Sigmoid colon (tissue), 6 donors: ENCODE measurements at regions not wholly inside any gene's neighbourhood (a gene's known extent, or its start where the extent isn't known, plus 50 kb on each side); places are given as distances from the start of the nearest gene placed in this dataset.

Experiments
- DNase-seq: peaks from one replicate; pipeline ENCODE4 v3.0.0-alpha.2; 2019
- H3K27ac ChIP-seq, 4 donors: fragments of 200-600 bp; sonication (generic); one replicate each; pipeline ENCODE4 v1.5.1; 2016 to 2019; ENCODE audit warnings: mild to moderate bottlenecking in 1 of 4
- H3K27me3 ChIP-seq, 3 donors: fragments of 200-600 bp; sonication (generic); one replicate each; pipeline ENCODE4 v1.5.1; 2019; ENCODE audit warnings: mild to moderate bottlenecking in 1 of 3
- H3K36me3 ChIP-seq, 4 donors: fragments of 200-600 bp; sonication (generic); one replicate each; pipeline ENCODE4 v1.5.1; 2016 to 2019
- H3K4me1 ChIP-seq, 4 donors: fragments of 200-600 bp; sonication (generic); one replicate each; pipeline ENCODE4 v1.5.1; 2017 to 2019
- H3K4me3 ChIP-seq, 4 donors: fragments of 200-600 bp; sonication (generic); one replicate each; pipeline ENCODE4 v1.5.1; 2017 to 2019; ENCODE audit warnings: mild to moderate bottlenecking in 2 of 4, moderate library complexity in 1 of 4
- H3K9me3 ChIP-seq, 4 donors: fragments of 200-600 bp in 3 of 4; sonication (generic) in 3 of 4; one replicate each; pipeline versions ENCODE4 v1.5.1 to v1.6.1; 2013 to 2019
- CTCF ChIP-seq, 4 experiments: fragments of 450-650 bp in 3 of 4; fragments of 200-600 bp in 1 of 4; IDR thresholded peaks; one replicate each; pipeline ENCODE4 v1.5.1; 2016 to 2019; ENCODE audit warnings: antibody characterized with exemption in 4 of 4, mild to moderate bottlenecking in 3 of 4, moderate library complexity in 2 of 4
- EP300 ChIP-seq, 4 donors: sonication (generic); formaldehyde crosslinking; IDR thresholded peaks; one replicate each; pipeline ENCODE4 v1.6.1; 2017; ENCODE audit warnings: antibody characterized with exemption in 4 of 4
- POLR2A ChIP-seq, 2 donors: fragments of 450-650 bp; IDR thresholded peaks; one replicate each; pipeline ENCODE4 v1.6.1; 2016; ENCODE audit warnings: antibody characterized with exemption in 2 of 2, mild to moderate bottlenecking in 2 of 2, moderate library complexity in 2 of 2
- POLR2AphosphoS5 ChIP-seq, 4 donors: sonication (generic); formaldehyde crosslinking; IDR thresholded peaks; one replicate each; pipeline ENCODE4 v1.6.1; 2017; ENCODE audit warnings: antibody characterized with exemption in 4 of 4
- WGBS, 2 donors: extraction: QIAGEN DNeasy Blood & Tissue Kit; methylation state at CpG; one replicate each; pipeline ENCODE4 v1.1.7; 2013; 5-methylcytosine and 5-hydroxymethylcytosine counted together
- intact Hi-C: fragments of 100-400 bp; cut with DNase I; formaldehyde crosslinking; loops from one replicate; pipeline ENCODE4 v1.15.1; 2023
- donor health status: healthy with polysubstance abuse.
- donor health status: healthy.

- no peak for DNase-seq
- H3K27ac ChIP-seq, result no peak overlapping the region
- H3K36me3 ChIP-seq, result no peaks in the 10 kb centered on the region
- no peaks in the 10 kb centered on the region for H3K27me3 ChIP-seq
- H3K4me1 ChIP-seq, result no peaks in the 10 kb centered on the region
- H3K4me3 ChIP-seq, result no peak overlapping the region
- intact Hi-C loops, result no loop called here
- H3K9me3 ChIP-seq, result no peaks in the 10 kb centered on the region
- WGBS, 2 donors, result 68 to 73% methylated on average over 3 of the region's 3 CpGs
- TF ChIP-seq POLR2AphosphoS5 (IDR thresholded peaks at IDR 0.05), result no peak
- TF ChIP-seq CTCF (IDR thresholded peaks at IDR 0.05), result no peak
- no peak for TF ChIP-seq POLR2A (IDR thresholded peaks at IDR 0.05)
- no peak for TF ChIP-seq EP300 (IDR thresholded peaks at IDR 0.05)
Observed at GRCh38 chr3:120838441-120839091, 69.4 kb upstream of the STXBP5L start.

GRCh38 chr3:120839120-120839519 lies 68.9 kb upstream of the STXBP5L start:
- Histone ChIP-seq H3K4me3 (no peak overlapping the region), H3K27ac (no peak overlapping the region), H3K36me3 (no peaks in the 10 kb centered on the region), H3K27me3 (no peaks in the 10 kb centered on the region), H3K4me1 (no peaks in the 10 kb centered on the region), H3K9me3 (no peaks in the 10 kb centered on the region)
- TF ChIP-seq CTCF (IDR thresholded peaks at IDR 0.05) (no peak), POLR2AphosphoS5 (IDR thresholded peaks at IDR 0.05) (no peak), EP300 (IDR thresholded peaks at IDR 0.05) (no peak), POLR2A (IDR thresholded peaks at IDR 0.05) (no peak)
- 45 to 51% methylated on average over 4 of the region's 4 CpGs for WGBS, 2 donors
- no peak for DNase-seq
- intact Hi-C loops, result no loop called here

GRCh38 chr3:120841264-120841663 lies 66.7 kb upstream of the STXBP5L start:
- Histone ChIP-seq H3K9me3 (no peaks in the 10 kb centered on the region), H3K36me3 (no peaks in the 10 kb centered on the region), H3K4me3 (no peak overlapping the region), H3K27me3 (no peaks in the 10 kb centered on the region), H3K27ac (no peak overlapping the region), H3K4me1 (no peaks in the 10 kb centered on the region)
- TF ChIP-seq POLR2A (IDR thresholded peaks at IDR 0.05) (no peak), CTCF (IDR thresholded peaks at IDR 0.05) (no peak), EP300 (IDR thresholded peaks at IDR 0.05) (no peak), POLR2AphosphoS5 (IDR thresholded peaks at IDR 0.05) (no peak)
- intact Hi-C loops, result no loop called here
- DNase-seq, result no peak
- 92 to 95% methylated on average over 1 of the region's 1 CpG for WGBS, 2 donors

- no peak overlapping the region for H3K4me3 ChIP-seq
- no peak for TF ChIP-seq POLR2A (IDR thresholded peaks at IDR 0.05)
- no peak for TF ChIP-seq CTCF (IDR thresholded peaks at IDR 0.05)
- no peak for TF ChIP-seq EP300 (IDR thresholded peaks at IDR 0.05)
- no peak for TF ChIP-seq POLR2AphosphoS5 (IDR thresholded peaks at IDR 0.05)
- no peaks in the 10 kb centered on the region for H3K9me3 ChIP-seq
- no peak overlapping the region for H3K27ac ChIP-seq
- intact Hi-C loops, result no loop called here
- H3K36me3 ChIP-seq, result no peaks in the 10 kb centered on the region
- WGBS, 2 donors, result 72 to 89% methylated on average over 2 of the region's 2 CpGs
- DNase-seq, result no peak
- H3K27me3 ChIP-seq, result no peaks in the 10 kb centered on the region
- no peaks in the 10 kb centered on the region for H3K4me1 ChIP-seq
Observed at GRCh38 chr3:120846073-120846472, 61.9 kb upstream of the STXBP5L start.

- no peaks in the 10 kb centered on the region for H3K36me3 ChIP-seq
- TF ChIP-seq POLR2AphosphoS5 (IDR thresholded peaks at IDR 0.05), result no peak
- no peak for TF ChIP-seq POLR2A (IDR thresholded peaks at IDR 0.05)
- TF ChIP-seq EP300 (IDR thresholded peaks at IDR 0.05), result no peak
- no peak for TF ChIP-seq CTCF (IDR thresholded peaks at IDR 0.05)
- no peak overlapping the region for H3K27ac ChIP-seq
- intact Hi-C loops, result no loop called here
- no peak overlapping the region for H3K4me3 ChIP-seq
- 94 to 96% methylated on average over 2 of the region's 2 CpGs for WGBS, 2 donors
- no peaks in the 10 kb centered on the region for H3K4me1 ChIP-seq
- H3K27me3 ChIP-seq, result no peaks in the 10 kb centered on the region
- no peak for DNase-seq
- H3K9me3 ChIP-seq, result no peaks in the 10 kb centered on the region
Observed at GRCh38 chr3:120848503-120848902, 59.5 kb upstream of the STXBP5L start.
